Adrenal gland (tissue), 9 donors: ENCODE measurements at regions not wholly inside any gene's neighbourhood (a gene's known extent, or its start where the extent isn't known, plus 50 kb on each side); places are given as distances from the start of the nearest gene placed in this dataset.

ENCODE experiments used
- DNase-seq, 7 donors: peaks; one replicate each; pipeline ENCODE4 v3.0.0-alpha.2; 2019 to 2020
- H3K27ac ChIP-seq, 5 donors: fragments of 200-600 bp; sonication (generic) in 4 of 5; 1 replicate in 3 of 5; 2 replicates in 2 of 5; pipeline versions ENCODE4 v1.5.1 to v1.8.0; 2016 to 2020; ENCODE audit warnings: mild to moderate bottlenecking in 1 of 5
- H3K27me3 ChIP-seq: fragments of 200-600 bp; 2 replicates; pipeline ENCODE4 v1.8.0; 2021
- H3K36me3 ChIP-seq, 2 donors: fragments of 200-600 bp; replicated peaks in 1 of 2; 1 replicate in 1 of 2; 2 replicates in 1 of 2; pipeline versions ENCODE4 v1.5.1 to v1.8.0; 2018 to 2022
- H3K4me1 ChIP-seq, 2 donors: fragments of 200-600 bp; replicated peaks in 1 of 2; 1 replicate in 1 of 2; 2 replicates in 1 of 2; pipeline versions ENCODE4 v1.5.1 to v1.8.0; 2018 to 2021
- H3K4me3 ChIP-seq, 4 donors: fragments of 200-600 bp; sonication (generic) in 3 of 4; one replicate each; pipeline ENCODE4 v1.5.1; 2016 to 2018
- H3K9me3 ChIP-seq, 3 donors: fragments of 200-600 bp; sonication (generic) in 1 of 3; replicated peaks in 1 of 3; 1 replicate in 2 of 3; 2 replicates in 1 of 3; pipeline versions ENCODE4 v1.5.1 to v1.8.0; 2016 to 2021
- POLR2A ChIP-seq, 2 donors: fragments of 450-650 bp; IDR thresholded peaks; one replicate each; pipeline ENCODE4 v1.6.1; 2017; ENCODE audit warnings: antibody characterized with exemption in 2 of 2, mild to moderate bottlenecking in 2 of 2, moderate library complexity in 1 of 2
- WGBS, 4 donors: extraction: QIAGEN DNeasy Blood & Tissue Kit in 2 of 4; methylation state at CpG; one replicate each; pipeline versions ENCODE4 v1.1.5 to v1.1.7; 2013 to 2017; 5-methylcytosine and 5-hydroxymethylcytosine counted together
- intact Hi-C, 2 donors: fragments of 100-400 bp; cut with DNase I; formaldehyde crosslinking; loops; one replicate each; pipeline versions ENCODE4 v1.14.1 to v1.15.0; 2022 to 2023
- TF ChIP-seq, protein P1 (sequence below), 6 experiments: fragments of 450-650 bp in 4 of 6; fragments of 200-600 bp in 2 of 6; sonication (generic) in 1 of 6; IDR thresholded peaks; 1 replicate in 5 of 6; 2 replicates in 1 of 6; pipeline versions ENCODE4 v1.5.1 to v1.8.0; 2016 to 2021; ENCODE audit warnings: antibody characterized with exemption in 6 of 6, mild to moderate bottlenecking in 2 of 6, moderate library complexity in 1 of 6
- donor health status: healthy with polysubstance abuse.
- donor health status: Bipolar disorder and iron deficiency.
- donor health status: DM: yes; HTN: yes; CAD: no.
- donor health status: DM: no; HTN: no; CAD: no.
- donor health status: DM: no; HTN: no; CAD: no.

DNA sequence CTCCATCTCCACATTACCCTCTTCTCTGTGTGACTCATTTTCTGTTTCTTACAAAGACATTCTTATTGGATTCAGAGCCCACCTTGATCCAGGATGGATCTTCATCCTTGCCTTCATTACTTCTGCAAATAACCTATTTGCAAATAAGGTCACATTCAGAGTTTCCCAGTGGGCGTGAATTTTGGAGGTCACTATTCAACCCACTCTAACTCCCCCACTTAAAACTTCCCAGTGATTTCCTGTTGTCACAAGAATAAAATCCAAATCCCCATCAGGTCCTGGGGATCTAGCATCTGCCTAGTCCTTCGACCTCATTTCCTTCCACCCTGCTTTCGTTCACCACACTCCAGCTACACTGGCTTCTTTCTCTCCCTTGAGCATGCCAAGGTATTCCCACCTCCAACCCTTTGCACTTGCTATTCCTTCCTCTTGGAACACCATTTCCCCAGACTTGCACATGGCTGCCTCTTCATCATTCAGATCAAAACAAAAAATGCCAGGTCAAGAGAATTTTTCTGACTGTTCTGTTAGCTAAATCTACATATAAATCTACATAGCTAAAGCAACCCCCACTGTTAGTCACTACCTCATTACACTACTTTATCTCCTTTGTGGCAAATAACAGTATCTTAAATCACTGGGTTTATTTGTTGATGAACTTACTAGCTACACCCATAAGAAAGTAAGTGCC lies 187.2 kb downstream of the TOMM20 start:
- TF ChIP-seq POLR2A (IDR thresholded peaks at IDR 0.05): no peak
- H3K4me1 ChIP-seq: peaks cover 0 to 5% of the 10 kb centered on the region in 2 donors

DNA sequence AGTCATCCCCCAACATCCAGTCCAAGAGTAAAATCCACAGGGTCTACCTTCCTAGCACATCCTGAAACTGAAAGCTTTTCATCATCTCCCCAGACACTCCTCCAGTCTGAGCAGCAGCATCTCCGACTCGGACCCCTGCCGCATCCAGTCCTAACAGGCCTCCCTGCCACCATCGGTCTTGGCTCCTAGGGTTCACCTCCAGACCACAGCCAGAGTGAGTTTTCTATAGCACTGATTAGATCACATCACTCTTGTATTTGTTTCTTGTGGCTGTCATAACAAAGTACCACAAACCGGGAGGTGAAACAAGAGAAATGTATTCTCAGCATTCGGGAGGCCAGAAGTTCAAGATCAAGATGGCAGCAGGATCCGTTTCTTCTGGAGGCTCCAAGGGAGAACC lies 187.8 kb downstream of the TOMM20 start:
- intact Hi-C loops: no loop called here
- Histone ChIP-seq H3K36me3 (no peaks in the 10 kb centered on the region), H3K4me1 (peaks cover 0 to 5% of the 10 kb centered on the region in 2 donors), H3K4me3 (no peak overlapping the region), H3K9me3 (no peaks in the 10 kb centered on the region), H3K27me3 (no peaks in the 10 kb centered on the region), H3K27ac (no peak overlapping the region)
- WGBS, 4 donors: 88 to 97% (median 94%) methylated on average over 7 of the region's 7 CpGs
- TF ChIP-seq POLR2A (IDR thresholded peaks at IDR 0.05): no peak
- TF ChIP-seq, protein P1, sequence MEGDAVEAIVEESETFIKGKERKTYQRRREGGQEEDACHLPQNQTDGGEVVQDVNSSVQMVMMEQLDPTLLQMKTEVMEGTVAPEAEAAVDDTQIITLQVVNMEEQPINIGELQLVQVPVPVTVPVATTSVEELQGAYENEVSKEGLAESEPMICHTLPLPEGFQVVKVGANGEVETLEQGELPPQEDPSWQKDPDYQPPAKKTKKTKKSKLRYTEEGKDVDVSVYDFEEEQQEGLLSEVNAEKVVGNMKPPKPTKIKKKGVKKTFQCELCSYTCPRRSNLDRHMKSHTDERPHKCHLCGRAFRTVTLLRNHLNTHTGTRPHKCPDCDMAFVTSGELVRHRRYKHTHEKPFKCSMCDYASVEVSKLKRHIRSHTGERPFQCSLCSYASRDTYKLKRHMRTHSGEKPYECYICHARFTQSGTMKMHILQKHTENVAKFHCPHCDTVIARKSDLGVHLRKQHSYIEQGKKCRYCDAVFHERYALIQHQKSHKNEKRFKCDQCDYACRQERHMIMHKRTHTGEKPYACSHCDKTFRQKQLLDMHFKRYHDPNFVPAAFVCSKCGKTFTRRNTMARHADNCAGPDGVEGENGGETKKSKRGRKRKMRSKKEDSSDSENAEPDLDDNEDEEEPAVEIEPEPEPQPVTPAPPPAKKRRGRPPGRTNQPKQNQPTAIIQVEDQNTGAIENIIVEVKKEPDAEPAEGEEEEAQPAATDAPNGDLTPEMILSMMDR (IDR thresholded peaks at IDR 0.05): no peak
- peak in 1 of 7 donors; percentile 9 for DNase-seq

More for the DNA sequence above, 187.2 kb downstream of the TOMM20 start:
- intact Hi-C loops: no loop called here
- WGBS, 4 donors: 80 to 86% (median 83%) methylated on average over 3 of the region's 3 CpGs
- DNase-seq: peak in 1 of 7 donors; percentile 18
- H3K4me3 ChIP-seq: no peak overlapping the region
- no peaks in the 10 kb centered on the region for H3K36me3 ChIP-seq
- H3K9me3 ChIP-seq: no peaks in the 10 kb centered on the region
- no peak overlapping the region for H3K27ac ChIP-seq
- no peaks in the 10 kb centered on the region for H3K27me3 ChIP-seq

DNA sequence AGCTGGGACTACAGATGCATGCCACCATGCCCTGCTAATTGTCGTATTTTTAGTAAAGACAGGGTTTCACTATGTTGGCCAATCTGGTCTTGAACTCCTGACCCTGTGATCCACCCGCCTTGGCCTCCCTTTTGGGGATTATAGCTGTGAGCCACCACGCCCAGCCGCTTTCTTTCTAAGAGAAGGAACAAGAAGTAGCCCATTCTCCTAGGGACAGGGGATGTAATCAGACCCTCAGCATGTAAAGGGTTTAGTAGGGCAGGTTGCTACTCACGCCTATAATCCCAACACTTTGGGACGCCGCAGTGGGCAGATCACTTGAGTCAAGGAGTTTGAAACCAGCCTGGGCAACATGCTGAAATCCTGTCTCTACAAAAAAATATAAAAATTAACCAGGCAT lies 189.7 kb downstream of the TOMM20 start:
- WGBS, 4 donors: 53 to 78% (median 61%) methylated on average over 6 to 7 of the region's 7 CpGs

DNA sequence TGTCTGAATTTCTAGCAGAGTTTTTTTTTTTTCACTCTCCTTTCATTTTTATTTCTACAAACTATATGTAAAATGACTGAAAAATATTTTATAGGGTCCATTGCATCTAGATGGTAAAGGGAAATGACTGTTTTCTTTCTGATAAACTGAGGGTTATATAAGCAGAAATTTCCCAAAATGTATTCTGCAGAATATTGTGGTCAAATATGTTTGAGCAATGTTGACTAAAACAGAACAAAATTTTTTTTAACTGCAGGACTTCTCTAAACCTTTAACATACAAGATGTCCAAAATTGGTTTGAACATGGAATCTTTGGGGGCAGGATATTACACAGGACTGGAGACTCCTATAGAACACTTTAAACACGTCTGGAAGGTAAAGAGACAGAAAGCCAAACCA lies 190.5 kb downstream of the TOMM20 start:
- no peak for DNase-seq
- 66 to 93% (median 80%) methylated on average over 1 of the region's 1 CpG for WGBS, 4 donors
- peaks cover 9 to 13% of the 10 kb centered on the region in 2 donors for H3K4me1 ChIP-seq
- no peak overlapping the region for H3K4me3 ChIP-seq
- H3K9me3 ChIP-seq: no peaks in the 10 kb centered on the region
- H3K36me3 ChIP-seq: no peaks in the 10 kb centered on the region
- TF ChIP-seq, protein P1 (IDR thresholded peaks at IDR 0.05): no peak
- no peak for TF ChIP-seq POLR2A (IDR thresholded peaks at IDR 0.05)
- H3K27ac ChIP-seq: no peak overlapping the region
- intact Hi-C loops: no loop called here
- H3K27me3 ChIP-seq: no peaks in the 10 kb centered on the region

More for the DNA sequence above, 189.7 kb downstream of the TOMM20 start:
- Histone ChIP-seq H3K27ac (no peak overlapping the region), H3K27me3 (no peaks in the 10 kb centered on the region), H3K9me3 (no peaks in the 10 kb centered on the region), H3K36me3 (no peaks in the 10 kb centered on the region), H3K4me3 (no peak overlapping the region), H3K4me1 (peaks cover under 1 to 5% of the 10 kb centered on the region in 2 donors)
- intact Hi-C loops: no loop called here
- TF ChIP-seq, protein P1 (IDR thresholded peaks at IDR 0.05): no peak
- TF ChIP-seq POLR2A (IDR thresholded peaks at IDR 0.05): no peak
- DNase-seq: peak in 1 of 7 donors; percentile 25
